AG09319 (cell line): ENCODE measurements at regions not wholly inside any gene's neighbourhood (a gene's known extent, or its start where the extent isn't known, plus 50 kb on each side); places are given as distances from the start of the nearest gene placed in this dataset.

Experiments
- DNase-seq: peaks from one replicate; pipeline ENCODE4 v3.0.0-alpha.2; 2010; ENCODE audit warnings: low read depth; ENCODE audit errors: extremely low read depth
- TF ChIP-seq, protein P1 (sequence below): IDR thresholded peaks from 2 replicates; pipeline ENCODE4 v1.5.1; 2011; ENCODE audit warnings: low read depth, mild to moderate bottlenecking, inconsistent platforms, low read length, moderate library complexity

GRCh38 chr12:84807249-84807648, 105.3 kb downstream of the SLC6A15 start:
- no peak for DNase-seq
- TF ChIP-seq, protein P1, sequence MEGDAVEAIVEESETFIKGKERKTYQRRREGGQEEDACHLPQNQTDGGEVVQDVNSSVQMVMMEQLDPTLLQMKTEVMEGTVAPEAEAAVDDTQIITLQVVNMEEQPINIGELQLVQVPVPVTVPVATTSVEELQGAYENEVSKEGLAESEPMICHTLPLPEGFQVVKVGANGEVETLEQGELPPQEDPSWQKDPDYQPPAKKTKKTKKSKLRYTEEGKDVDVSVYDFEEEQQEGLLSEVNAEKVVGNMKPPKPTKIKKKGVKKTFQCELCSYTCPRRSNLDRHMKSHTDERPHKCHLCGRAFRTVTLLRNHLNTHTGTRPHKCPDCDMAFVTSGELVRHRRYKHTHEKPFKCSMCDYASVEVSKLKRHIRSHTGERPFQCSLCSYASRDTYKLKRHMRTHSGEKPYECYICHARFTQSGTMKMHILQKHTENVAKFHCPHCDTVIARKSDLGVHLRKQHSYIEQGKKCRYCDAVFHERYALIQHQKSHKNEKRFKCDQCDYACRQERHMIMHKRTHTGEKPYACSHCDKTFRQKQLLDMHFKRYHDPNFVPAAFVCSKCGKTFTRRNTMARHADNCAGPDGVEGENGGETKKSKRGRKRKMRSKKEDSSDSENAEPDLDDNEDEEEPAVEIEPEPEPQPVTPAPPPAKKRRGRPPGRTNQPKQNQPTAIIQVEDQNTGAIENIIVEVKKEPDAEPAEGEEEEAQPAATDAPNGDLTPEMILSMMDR = no peak

DNA sequence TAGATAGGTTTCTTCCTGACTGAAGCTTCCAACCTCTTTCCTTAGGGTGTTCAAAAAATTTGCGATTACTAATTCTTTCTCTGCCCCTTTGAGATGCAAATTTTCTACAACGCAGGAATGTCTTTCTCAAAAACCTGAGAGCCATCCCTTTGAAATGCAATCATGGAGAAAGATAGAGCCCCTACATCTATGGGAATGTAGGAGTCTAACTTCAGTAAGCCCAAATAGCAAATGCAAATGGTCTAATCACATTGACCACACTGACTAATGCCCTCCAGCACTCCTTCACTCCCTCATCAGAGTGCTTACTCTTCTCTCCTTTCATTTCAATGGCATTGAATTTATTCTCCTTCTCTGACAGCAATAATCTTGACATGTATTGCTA, 107.1 kb downstream of the SLC6A15 start:
- TF ChIP-seq, protein P1 = no peak
- DNase-seq = no peak

- DNase-seq = no peak
- TF ChIP-seq, protein P1 = no peak
Measured at GRCh38 chr12:84804691-84805473, 107.7 kb downstream of the SLC6A15 start.

DNA sequence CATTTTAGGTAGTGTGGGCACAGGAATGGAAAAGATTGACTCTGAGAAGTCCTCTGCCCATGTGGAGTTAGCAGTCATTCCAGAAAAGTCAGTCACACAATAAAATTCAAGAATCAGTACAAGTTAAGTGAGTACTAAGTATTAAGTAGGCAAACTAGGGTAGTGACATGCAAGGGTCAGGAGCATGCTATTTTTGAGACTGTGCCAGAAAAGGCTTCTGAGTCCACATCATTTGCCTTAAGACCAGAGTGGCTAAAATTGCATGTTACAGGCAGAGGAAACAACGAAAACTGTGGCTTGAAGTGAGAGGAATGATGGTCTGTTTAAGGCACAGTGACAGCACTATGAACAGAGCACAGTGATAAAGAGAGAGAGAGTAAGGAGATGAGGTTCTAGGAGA, 108.9 kb downstream of the SLC6A15 start:
- DNase-seq = no peak
- TF ChIP-seq, protein P1 = no peak

GRCh38 chr12:84802161-84802560, 110.4 kb downstream of the SLC6A15 start:
- DNase-seq = no peak
- TF ChIP-seq, protein P1 = no peak

DNA sequence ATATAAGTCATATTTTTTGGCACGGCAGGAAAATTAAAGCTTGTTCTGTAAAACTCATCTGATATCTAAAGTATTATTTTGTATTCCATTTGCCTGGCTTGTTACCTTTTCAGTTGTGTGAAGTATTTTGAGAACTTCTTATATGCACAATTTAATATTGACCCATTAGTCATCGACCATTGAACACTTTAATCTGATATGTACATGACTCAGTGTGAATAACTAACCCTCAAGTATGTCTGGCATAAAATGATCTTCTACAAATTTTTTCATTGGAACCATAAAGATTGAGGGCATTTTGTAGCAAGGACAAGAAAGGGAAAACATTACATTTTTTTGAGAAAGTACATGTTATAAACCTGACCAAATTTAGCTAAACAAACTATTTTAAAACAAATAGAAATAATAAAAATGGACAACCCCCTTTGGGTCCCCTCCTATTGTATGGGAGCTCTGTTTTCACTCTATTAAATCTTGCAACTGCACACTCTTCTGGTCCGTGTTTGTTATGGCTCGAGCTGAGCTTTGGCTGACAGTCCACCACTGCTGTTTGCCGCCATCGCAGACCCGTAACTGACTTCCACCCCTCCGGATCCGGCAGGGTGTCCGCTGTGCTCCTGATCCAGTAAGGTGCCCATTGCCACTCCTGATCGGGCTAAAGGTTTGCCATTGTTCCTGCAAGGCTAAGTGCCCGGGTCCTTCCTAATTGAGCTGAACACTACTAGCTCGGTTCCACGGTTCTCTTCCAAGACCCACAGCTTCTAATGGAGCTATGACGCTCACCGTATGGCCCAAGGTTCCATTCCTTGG, 118.8 kb downstream of the SLC6A15 start:
- TF ChIP-seq, protein P1 = no peak
- no peak for DNase-seq

DNA sequence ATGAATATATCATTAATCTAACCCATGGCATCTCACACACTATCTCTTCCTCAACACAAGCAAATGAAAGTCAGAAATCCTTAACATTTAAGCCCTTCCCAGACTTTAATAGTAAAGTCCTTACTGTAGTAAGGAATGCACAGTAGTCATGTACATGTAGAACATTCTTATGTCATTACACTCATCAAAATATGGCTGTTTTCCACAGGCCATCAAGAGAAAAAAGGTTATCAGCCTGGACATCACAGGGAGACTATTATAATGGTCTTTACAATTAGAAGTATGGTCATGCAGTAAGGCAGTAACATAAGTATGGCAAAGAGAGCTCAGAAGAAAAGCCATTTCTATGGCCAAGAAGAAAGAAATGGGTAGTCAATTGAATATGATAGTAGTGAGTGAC, 121.2 kb downstream of the SLC6A15 start:
- TF ChIP-seq, protein P1 = no peak
- DNase-seq = no peak
